Activated T-helper 1 cell treated with anti-CD3 and anti-CD28 coated beads, Interleukin-12 subunit alpha, Interleukin-12 subunit beta, Interleukin-2, Interleukin-4 antibody, amounts not matched to agents 30 ng/mL and 10 ng/mL and 1 ng/mL, durations not matched to agents 14 hours and 24 hours and 36 hours (primary cell): ENCODE measurements at regions not wholly inside any gene's neighbourhood (a gene's known extent, or its start where the extent isn't known, plus 50 kb on each side); places are given as distances from the start of the nearest gene placed in this dataset.

Experiments used
- DNase-seq: peaks from one replicate; pipeline ENCODE4 v3.0.0; 2021; ENCODE audit warnings: low spot score
- H3K27ac Mint-ChIP-seq: one replicate; pipeline ENCODE4 v1.8.0; 2021; ENCODE audit warnings: mild to moderate bottlenecking, mixed read lengths
- H3K27me3 Mint-ChIP-seq: one replicate; pipeline ENCODE4 v1.8.0; 2022; ENCODE audit warnings: mild to moderate bottlenecking, moderate library complexity, mixed read lengths; ENCODE audit not compliant: insufficient read depth
- H3K36me3 Mint-ChIP-seq: one replicate; pipeline ENCODE4 v1.8.0; 2021; ENCODE audit warnings: low read depth, mixed read lengths
- H3K4me1 Mint-ChIP-seq: one replicate; pipeline ENCODE4 v1.8.0; 2021; ENCODE audit warnings: low read depth, mixed read lengths
- H3K4me3 Mint-ChIP-seq: one replicate; pipeline ENCODE4 v1.8.0; 2021; ENCODE audit warnings: mild to moderate bottlenecking, moderate library complexity, mixed read lengths
- H3K9me3 Mint-ChIP-seq: one replicate; pipeline ENCODE4 v1.8.0; 2021; ENCODE audit warnings: mixed read lengths
- intact Hi-C: fragments of 100-400 bp; cut with micrococcal nuclease; formaldehyde crosslinking; loops from one replicate; pipeline ENCODE4 v1.15.1; 2024

GRCh38 chr5:143543358-143544255 lies 140.1 kb upstream of the NR3C1 start:
- H3K27me3 Mint-ChIP-seq = no peaks in the 10 kb centered on the region
- intact Hi-C loops = no loop called here

GRCh38 chr5:143542798-143543144 lies 139.3 kb upstream of the NR3C1 start:
- Mint-ChIP-seq H3K9me3 (peaks cover 6% of the 10 kb centered on the region), H3K27me3 (no peaks in the 10 kb centered on the region), H3K36me3 (no peaks in the 10 kb centered on the region), H3K4me3 (no peak overlapping the region), H3K27ac (no peak overlapping the region), H3K4me1 (peaks cover 6% of the 10 kb centered on the region)
- intact Hi-C loops = no loop called here
- no peak for DNase-seq

More at GRCh38 chr5:143543358-143544255, 140.1 kb upstream of the NR3C1 start:
- DNase-seq = no peak
- Mint-ChIP-seq H3K4me3 (no peak overlapping the region), H3K27ac (no peak overlapping the region), H3K4me1 (peaks cover 6% of the 10 kb centered on the region), H3K9me3 (peaks cover 6% of the 10 kb centered on the region), H3K36me3 (no peaks in the 10 kb centered on the region)

- Mint-ChIP-seq H3K36me3 (no peaks in the 10 kb centered on the region), H3K27me3 (no peaks in the 10 kb centered on the region), H3K27ac (no peak overlapping the region), H3K4me3 (no peak overlapping the region), H3K9me3 (peaks cover 7% of the 10 kb centered on the region), H3K4me1 (no peaks in the 10 kb centered on the region)
- intact Hi-C loops = no loop called here
- no peak for DNase-seq
Observed at GRCh38 chr5:143541943-143542797, 138.7 kb upstream of the NR3C1 start.

GRCh38 chr5:143539742-143540141 lies 136.3 kb upstream of the NR3C1 start:
- Mint-ChIP-seq H3K27ac (no peak overlapping the region), H3K4me1 (no peaks in the 10 kb centered on the region), H3K36me3 (no peaks in the 10 kb centered on the region), H3K27me3 (no peaks in the 10 kb centered on the region), H3K4me3 (no peak overlapping the region), H3K9me3 (peaks cover 13% of the 10 kb centered on the region)
- DNase-seq = no peak
- intact Hi-C loops = no loop called here

- peaks cover 13% of the 10 kb centered on the region for H3K9me3 Mint-ChIP-seq
- no peak for DNase-seq
- H3K4me1 Mint-ChIP-seq = no peaks in the 10 kb centered on the region
- H3K27ac Mint-ChIP-seq = no peak overlapping the region
- intact Hi-C loops = no loop called here
- no peak overlapping the region for H3K4me3 Mint-ChIP-seq
- peaks cover 2% of the 10 kb centered on the region for H3K27me3 Mint-ChIP-seq
- no peaks in the 10 kb centered on the region for H3K36me3 Mint-ChIP-seq
Observed at GRCh38 chr5:143537056-143537455, 133.6 kb upstream of the NR3C1 start.

- Mint-ChIP-seq H3K9me3 (peaks cover 13% of the 10 kb centered on the region), H3K27ac (no peak overlapping the region)
Observed at GRCh38 chr5:143536364-143536763, 132.9 kb upstream of the NR3C1 start.

GRCh38 chr5:143534761-143535154 lies 131.3 kb upstream of the NR3C1 start:
- peaks cover 1% of the 10 kb centered on the region for H3K36me3 Mint-ChIP-seq
- peaks cover 15% of the 10 kb centered on the region for H3K9me3 Mint-ChIP-seq
- H3K27ac Mint-ChIP-seq = no peak overlapping the region
- H3K4me3 Mint-ChIP-seq = no peak overlapping the region
- intact Hi-C loops = no loop called here
- no peak for DNase-seq
- peaks cover 2% of the 10 kb centered on the region for H3K27me3 Mint-ChIP-seq
- no peaks in the 10 kb centered on the region for H3K4me1 Mint-ChIP-seq

More at GRCh38 chr5:143536364-143536763, 132.9 kb upstream of the NR3C1 start:
- no peak for DNase-seq
- H3K27me3 Mint-ChIP-seq = peaks cover 2% of the 10 kb centered on the region
- no peak overlapping the region for H3K4me3 Mint-ChIP-seq
- no peaks in the 10 kb centered on the region for H3K4me1 Mint-ChIP-seq
- no peaks in the 10 kb centered on the region for H3K36me3 Mint-ChIP-seq
- intact Hi-C loops = no loop called here

- Mint-ChIP-seq H3K4me3 (no peak overlapping the region), H3K27ac (no peak overlapping the region), H3K4me1 (no peaks in the 10 kb centered on the region), H3K9me3 (peaks cover 9% of the 10 kb centered on the region), H3K27me3 (peaks cover 2% of the 10 kb centered on the region), H3K36me3 (peaks cover 1% of the 10 kb centered on the region)
- intact Hi-C loops = no loop called here
- no peak for DNase-seq
Observed at GRCh38 chr5:143533978-143534760, 130.7 kb upstream of the NR3C1 start.

- no peak for DNase-seq
- Mint-ChIP-seq H3K27me3 (peaks cover 2% of the 10 kb centered on the region), H3K9me3 (peaks cover 9% of the 10 kb centered on the region), H3K4me1 (no peaks in the 10 kb centered on the region), H3K36me3 (peaks cover 1% of the 10 kb centered on the region), H3K27ac (no peak overlapping the region), H3K4me3 (no peak overlapping the region)
- intact Hi-C loops = no loop called here
Observed at GRCh38 chr5:143533475-143533874, 130.0 kb upstream of the NR3C1 start.

- no peak for DNase-seq
- H3K9me3 Mint-ChIP-seq = peaks cover 3% of the 10 kb centered on the region
- H3K36me3 Mint-ChIP-seq = peaks cover 1% of the 10 kb centered on the region
Observed at GRCh38 chr5:143527808-143528207, 124.3 kb upstream of the NR3C1 start.

GRCh38 chr5:143525176-143525575 lies 121.7 kb upstream of the NR3C1 start:
- H3K27ac Mint-ChIP-seq = no peak overlapping the region
- peaks cover 4% of the 10 kb centered on the region for H3K4me1 Mint-ChIP-seq
- no peak overlapping the region for H3K4me3 Mint-ChIP-seq
- no peaks in the 10 kb centered on the region for H3K9me3 Mint-ChIP-seq
- no peaks in the 10 kb centered on the region for H3K36me3 Mint-ChIP-seq
- no peak for DNase-seq
- H3K27me3 Mint-ChIP-seq = no peaks in the 10 kb centered on the region
- intact Hi-C loops = no loop called here

More at GRCh38 chr5:143527808-143528207, 124.3 kb upstream of the NR3C1 start:
- Mint-ChIP-seq H3K4me1 (peaks cover 4% of the 10 kb centered on the region), H3K4me3 (no peak overlapping the region), H3K27ac (no peak overlapping the region), H3K27me3 (peaks cover 2% of the 10 kb centered on the region)
- intact Hi-C loops = no loop called here

- no peaks in the 10 kb centered on the region for H3K36me3 Mint-ChIP-seq
- intact Hi-C loops = no loop called here
- H3K4me3 Mint-ChIP-seq = no peak overlapping the region
- H3K4me1 Mint-ChIP-seq = peaks cover 4% of the 10 kb centered on the region
- DNase-seq = no peak
- H3K27me3 Mint-ChIP-seq = no peaks in the 10 kb centered on the region
- no peaks in the 10 kb centered on the region for H3K9me3 Mint-ChIP-seq
- H3K27ac Mint-ChIP-seq = no peak overlapping the region
Observed at GRCh38 chr5:143524338-143524945, 121.0 kb upstream of the NR3C1 start.
